ENCODE measurements at regions not wholly inside any gene's neighbourhood (a gene's known extent, or its start where the extent isn't known, plus 50 kb on each side); places are given as distances from the start of the nearest gene placed in this dataset.

GRCh38 chr4:18611026-18611425 lies 589.5 kb upstream of the LCORL start:
- no peak for TF ChIP-seq CTCF (conservative IDR thresholded peaks at IDR 0.05)
- no peak for TF ChIP-seq EZH2 (IDR thresholded peaks at IDR 0.05; ENCODE audit: low read depth)

Measured in PC-9 (cell line).